ENCODE measurements at regions not wholly inside any gene's neighbourhood (a gene's known extent, or its start where the extent isn't known, plus 50 kb on each side); places are given as distances from the start of the nearest gene placed in this dataset.
A peak's percentile ranks its signal among the peaks of the same experiment; 100 is the strongest.

DNA sequence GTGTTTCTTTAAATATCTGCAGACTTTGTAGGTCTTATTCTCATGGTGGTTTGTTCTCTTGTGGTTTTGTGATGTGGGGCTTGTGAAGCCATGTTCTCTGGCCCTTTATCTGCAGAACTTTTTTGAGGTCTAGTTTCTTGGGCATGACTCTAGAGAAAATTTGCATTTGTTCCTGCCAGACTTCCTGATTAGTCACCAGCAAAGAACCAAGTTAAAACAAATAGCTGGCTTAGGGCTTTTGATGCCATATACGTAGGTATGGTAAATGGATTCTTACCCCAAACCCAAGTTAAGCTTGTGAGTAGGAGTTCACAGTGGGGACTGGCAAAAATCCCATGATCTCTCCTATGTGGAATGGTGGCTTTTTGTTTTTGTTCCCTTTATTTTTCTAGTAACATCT lies 68.7 kb upstream of the IRX3 start:
- H3K27ac ChIP-seq = no peak overlapping the region
- H3K9ac ChIP-seq = no peak overlapping the region
- no peaks in the 10 kb centered on the region for H3K79me2 ChIP-seq (ENCODE audit: insufficient read depth)
- no peaks in the 10 kb centered on the region for H3K27me3 ChIP-seq (replicated peaks; ENCODE audit: insufficient read depth)
- 32 to 38% methylated on average over 1 of the region's 1 CpG for WGBS, 2 experiments (ENCODE audit: low coverage in 1 of 2, low lambda C conversion rate in 2 of 2, missing lambda C conversion rate in 2 of 2)
- H3K4me1 ChIP-seq (ENCODE audit: insufficient read depth) = no peaks in the 10 kb centered on the region
- no peaks in the 10 kb centered on the region for H3K9me3 ChIP-seq (ENCODE audit: low read depth)
- H4K20me1 ChIP-seq (ENCODE audit: insufficient read depth) = no peaks in the 10 kb centered on the region
- H3K4me2 ChIP-seq (ENCODE audit: unreplicated experiment) = no peak overlapping the region
- H2AFZ ChIP-seq = no peak overlapping the region
- no peak for TF ChIP-seq EZH2 (IDR thresholded peaks at IDR 0.05; ENCODE audit: insufficient read depth, poor library complexity, severe bottlenecking)
- no peak for TF ChIP-seq EZH2phosphoT487 (IDR thresholded peaks at IDR 0.05; ENCODE audit: insufficient read depth, low read depth)
- no peak overlapping the region for H3K4me3 ChIP-seq
- peak; percentile 52 for DNase-seq
- H3K9me2 ChIP-seq (ENCODE audit: insufficient read depth) = no peaks in the 10 kb centered on the region
- 0 out of 2 replicates have a peak, but pooled peaks cover 11% of the 10 kb centered on the region for H3F3A ChIP-seq (ENCODE audit: insufficient read depth)
- no peaks in the 10 kb centered on the region for H3K36me3 ChIP-seq (ENCODE audit: low read depth)
- in situ Hi-C loops (cut with MboI) = no loop called here

DNA sequence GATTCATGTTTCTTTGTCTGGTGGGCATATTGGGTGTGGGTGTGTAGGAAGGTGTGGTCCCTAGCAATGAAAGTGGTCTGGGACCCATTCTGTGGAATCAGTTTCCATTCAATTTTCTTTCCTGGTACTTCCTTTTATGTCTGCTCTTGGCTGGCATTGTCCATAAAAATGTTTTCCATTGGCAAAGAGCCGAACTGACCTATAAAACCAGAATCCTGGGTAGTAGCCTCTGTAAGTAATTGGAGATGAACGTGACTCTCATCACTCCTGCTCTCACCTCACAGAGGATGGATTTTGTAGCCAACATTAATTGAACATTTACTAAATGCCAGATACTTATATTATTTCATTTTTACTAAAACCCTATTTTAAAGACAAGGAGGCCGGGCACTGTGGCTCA lies 66.5 kb upstream of the IRX3 start:
- WGBS, 2 experiments (ENCODE audit: low coverage in 1 of 2, low lambda C conversion rate in 2 of 2, missing lambda C conversion rate in 2 of 2) = 63 to 64% methylated on average over 3 of the region's 3 CpGs
- no peak overlapping the region for H3K4me3 ChIP-seq
- H3K27ac ChIP-seq = no peak overlapping the region
- no peaks in the 10 kb centered on the region for H3K79me2 ChIP-seq (ENCODE audit: insufficient read depth)
- no peaks in the 10 kb centered on the region for H4K20me1 ChIP-seq (ENCODE audit: insufficient read depth)
- no peaks in the 10 kb centered on the region for H3K9me2 ChIP-seq (ENCODE audit: insufficient read depth)
- 0 out of 2 replicates have a peak, but pooled peaks cover 11% of the 10 kb centered on the region for H3F3A ChIP-seq (ENCODE audit: insufficient read depth)
- no peaks in the 10 kb centered on the region for H3K9me3 ChIP-seq (ENCODE audit: low read depth)
- H3K9ac ChIP-seq = no peak overlapping the region
- H2AFZ ChIP-seq = no peak overlapping the region
- no peak for DNase-seq
- no peak overlapping the region for H3K4me2 ChIP-seq (ENCODE audit: unreplicated experiment)
- TF ChIP-seq EZH2 (IDR thresholded peaks at IDR 0.05; ENCODE audit: insufficient read depth, poor library complexity, severe bottlenecking) = no peak
- no peak for TF ChIP-seq EZH2phosphoT487 (IDR thresholded peaks at IDR 0.05; ENCODE audit: insufficient read depth, low read depth)
- H3K27me3 ChIP-seq (replicated peaks; ENCODE audit: insufficient read depth) = no peaks in the 10 kb centered on the region
- H3K36me3 ChIP-seq (ENCODE audit: low read depth) = no peaks in the 10 kb centered on the region
- H3K4me1 ChIP-seq (ENCODE audit: insufficient read depth) = no peaks in the 10 kb centered on the region
- in situ Hi-C loops (cut with MboI) = no loop called here

DNA sequence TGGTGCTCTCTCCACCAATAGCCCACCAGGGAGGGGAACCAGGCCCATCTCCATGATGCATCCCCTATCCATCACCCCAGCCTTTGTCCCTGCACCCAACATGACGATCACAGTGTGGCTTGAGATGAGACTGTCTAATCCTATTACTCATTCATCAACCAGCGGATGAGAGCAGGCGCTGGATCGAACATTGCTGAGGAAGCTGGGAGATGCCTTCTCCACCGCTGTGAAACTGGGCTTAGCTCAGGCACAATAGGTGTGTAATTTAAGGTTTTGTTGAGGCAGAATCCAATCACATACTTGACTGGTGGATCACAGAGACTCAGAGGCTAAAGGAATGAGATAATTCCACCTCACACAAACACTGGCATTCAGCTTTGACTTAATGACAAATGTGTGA lies 64.6 kb upstream of the IRX3 start:
- no peaks in the 10 kb centered on the region for H3K27me3 ChIP-seq (replicated peaks; ENCODE audit: insufficient read depth)
- no peak overlapping the region for H3K4me2 ChIP-seq (ENCODE audit: unreplicated experiment)
- H3K4me3 ChIP-seq = no peak overlapping the region
- H3K4me1 ChIP-seq (ENCODE audit: insufficient read depth) = no peaks in the 10 kb centered on the region
- no peak for DNase-seq
- no peak overlapping the region for H3K9ac ChIP-seq
- H3K9me3 ChIP-seq (ENCODE audit: low read depth) = no peaks in the 10 kb centered on the region
- H3K27ac ChIP-seq = no peak overlapping the region
- TF ChIP-seq EZH2phosphoT487 (IDR thresholded peaks at IDR 0.05; ENCODE audit: insufficient read depth, low read depth) = no peak
- TF ChIP-seq EZH2 (IDR thresholded peaks at IDR 0.05; ENCODE audit: insufficient read depth, poor library complexity, severe bottlenecking) = no peak
- H3F3A ChIP-seq (ENCODE audit: insufficient read depth) = 0 out of 2 replicates have a peak, but pooled peaks cover 11% of the 10 kb centered on the region
- H2AFZ ChIP-seq = no peak overlapping the region
- no peaks in the 10 kb centered on the region for H4K20me1 ChIP-seq (ENCODE audit: insufficient read depth)
- H3K79me2 ChIP-seq (ENCODE audit: insufficient read depth) = no peaks in the 10 kb centered on the region
- WGBS, 2 experiments (ENCODE audit: low coverage in 1 of 2, low lambda C conversion rate in 2 of 2, missing lambda C conversion rate in 2 of 2) = 81 to 89% methylated on average over 5 of the region's 5 CpGs
- no peaks in the 10 kb centered on the region for H3K9me2 ChIP-seq (ENCODE audit: insufficient read depth)
- in situ Hi-C loops (cut with MboI) = no loop called here
- H3K36me3 ChIP-seq (ENCODE audit: low read depth) = no peaks in the 10 kb centered on the region

DNA sequence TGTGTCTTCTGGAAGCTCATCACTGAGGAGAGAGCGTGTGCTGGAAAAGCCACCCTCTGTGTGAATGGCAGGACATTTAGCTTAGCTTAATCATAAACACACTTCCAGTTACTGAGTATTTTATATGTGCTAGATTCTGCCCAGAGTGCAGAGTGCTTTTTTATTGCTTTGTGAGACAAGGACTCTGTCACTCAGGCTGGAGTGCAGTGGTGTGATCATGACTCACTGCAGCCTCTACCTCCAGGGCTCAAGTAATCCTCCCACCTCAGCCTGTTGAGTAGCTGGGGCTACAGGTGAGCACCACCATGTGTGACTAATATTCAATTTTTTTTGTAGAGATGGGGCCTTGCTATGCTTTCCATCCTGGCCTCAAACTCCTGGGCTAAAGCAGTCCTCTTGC lies 61.4 kb upstream of the IRX3 start:
- no peak overlapping the region for H2AFZ ChIP-seq
- H3K27ac ChIP-seq = no peak overlapping the region
- H4K20me1 ChIP-seq (ENCODE audit: insufficient read depth) = no peaks in the 10 kb centered on the region
- in situ Hi-C loops (cut with MboI) = no loop called here
- H3K9ac ChIP-seq = no peak overlapping the region
- TF ChIP-seq EZH2phosphoT487 (IDR thresholded peaks at IDR 0.05; ENCODE audit: insufficient read depth, low read depth) (no peak), EZH2 (IDR thresholded peaks at IDR 0.05; ENCODE audit: insufficient read depth, poor library complexity, severe bottlenecking) (no peak)
- no peaks in the 10 kb centered on the region for H3K36me3 ChIP-seq (ENCODE audit: low read depth)
- H3F3A ChIP-seq (ENCODE audit: insufficient read depth) = no peaks in the 10 kb centered on the region
- WGBS, 2 experiments (ENCODE audit: low coverage in 1 of 2, low lambda C conversion rate in 2 of 2, missing lambda C conversion rate in 2 of 2) = 42 to 53% methylated on average over 1 of the region's 1 CpG
- H3K79me2 ChIP-seq (ENCODE audit: insufficient read depth) = no peaks in the 10 kb centered on the region
- no peak for DNase-seq
- no peaks in the 10 kb centered on the region for H3K9me2 ChIP-seq (ENCODE audit: insufficient read depth)
- H3K27me3 ChIP-seq (replicated peaks; ENCODE audit: insufficient read depth) = no peaks in the 10 kb centered on the region
- H3K4me1 ChIP-seq (ENCODE audit: insufficient read depth) = peaks cover 3% of the 10 kb centered on the region
- H3K9me3 ChIP-seq (ENCODE audit: low read depth) = no peaks in the 10 kb centered on the region
- H3K4me3 ChIP-seq = no peak overlapping the region
- no peak overlapping the region for H3K4me2 ChIP-seq (ENCODE audit: unreplicated experiment)

DNA sequence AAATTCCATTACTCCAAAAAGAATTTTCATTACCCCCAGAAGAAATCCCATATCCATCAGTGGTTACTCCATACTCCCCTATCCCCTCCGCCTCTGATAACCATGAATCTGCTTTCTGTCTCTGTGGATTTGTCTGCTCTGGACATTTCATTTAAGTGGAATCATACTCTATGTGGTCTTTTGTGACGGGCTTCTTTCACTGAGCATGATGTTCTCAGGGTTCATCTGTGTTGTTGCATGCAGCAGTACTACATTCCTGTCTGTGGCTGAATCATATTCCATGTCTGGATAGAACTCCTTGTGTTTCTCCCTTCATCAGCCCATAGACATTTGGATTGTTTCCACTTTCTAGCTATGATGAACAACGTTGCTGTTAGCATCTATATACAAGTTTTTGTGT lies 59.5 kb upstream of the IRX3 start:
- Histone ChIP-seq H3K9ac (no peak overlapping the region), H3K36me3 (ENCODE audit: low read depth) (no peaks in the 10 kb centered on the region), H3K4me1 (ENCODE audit: insufficient read depth) (peaks cover 12% of the 10 kb centered on the region), H2AFZ (no peak overlapping the region), H3K9me3 (ENCODE audit: low read depth) (no peaks in the 10 kb centered on the region), H3K27me3 (replicated peaks; ENCODE audit: insufficient read depth) (no peaks in the 10 kb centered on the region), H3K27ac (no peak overlapping the region), H3K4me3 (no peak overlapping the region), H3K4me2 (ENCODE audit: unreplicated experiment) (no peak overlapping the region), H3F3A (ENCODE audit: insufficient read depth) (no peaks in the 10 kb centered on the region), H3K79me2 (ENCODE audit: insufficient read depth) (no peaks in the 10 kb centered on the region), H3K9me2 (ENCODE audit: insufficient read depth) (no peaks in the 10 kb centered on the region), H4K20me1 (ENCODE audit: insufficient read depth) (no peaks in the 10 kb centered on the region)
- TF ChIP-seq EZH2 (IDR thresholded peaks at IDR 0.05; ENCODE audit: insufficient read depth, poor library complexity, severe bottlenecking) (no peak), EZH2phosphoT487 (IDR thresholded peaks at IDR 0.05; ENCODE audit: insufficient read depth, low read depth) (no peak)
- 51 to 60% methylated on average over 3 of the region's 3 CpGs for WGBS, 2 experiments (ENCODE audit: low coverage in 1 of 2, low lambda C conversion rate in 2 of 2, missing lambda C conversion rate in 2 of 2)
- in situ Hi-C loops (cut with MboI) = no loop called here
- peak; percentile 57 for DNase-seq

All from GM23248 (cell line).